AG09309 (cell line): ENCODE measurements at regions not wholly inside any gene's neighbourhood (a gene's known extent, or its start where the extent isn't known, plus 50 kb on each side); places are given as distances from the start of the nearest gene placed in this dataset.

Experiments used
- DNase-seq: peaks from one replicate; pipeline ENCODE4 v3.0.0-alpha.2; 2010; ENCODE audit warnings: low read depth
- H3K4me3 ChIP-seq: 2 replicates; pipeline ENCODE4 v1.5.1; 2011; ENCODE audit warnings: mild to moderate bottlenecking, low read depth, low read length, moderate library complexity; ENCODE audit not compliant: control insufficient read depth
- TF ChIP-seq, protein P1 (sequence below): IDR thresholded peaks from 2 replicates; pipeline ENCODE4 v1.5.1; 2011; ENCODE audit warnings: mild to moderate bottlenecking, low read depth, low read length, inconsistent platforms; ENCODE audit not compliant: insufficient read depth, control insufficient read depth; ENCODE audit errors: missing control alignments

DNA sequence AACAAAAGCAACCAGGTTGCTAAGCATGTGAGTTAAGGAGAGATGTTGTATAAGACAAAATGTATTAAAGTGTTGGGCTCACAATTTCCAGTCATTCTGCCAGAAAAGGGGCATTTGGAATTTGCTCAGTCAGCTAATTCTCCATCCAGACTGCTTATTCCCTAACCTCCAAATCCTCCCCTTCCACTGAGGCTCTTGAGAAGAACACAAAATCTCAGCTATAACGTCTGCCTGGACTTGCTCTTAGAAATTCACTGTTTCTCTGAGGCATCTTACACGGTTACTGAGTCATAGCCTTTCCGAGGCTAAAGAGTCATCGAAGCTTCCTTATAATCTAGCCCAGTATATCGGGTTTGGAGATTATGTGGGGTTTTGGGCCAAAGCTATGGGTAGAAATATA is 548.2 kb upstream of the ADGRL4 start:
- TF ChIP-seq, protein P1, sequence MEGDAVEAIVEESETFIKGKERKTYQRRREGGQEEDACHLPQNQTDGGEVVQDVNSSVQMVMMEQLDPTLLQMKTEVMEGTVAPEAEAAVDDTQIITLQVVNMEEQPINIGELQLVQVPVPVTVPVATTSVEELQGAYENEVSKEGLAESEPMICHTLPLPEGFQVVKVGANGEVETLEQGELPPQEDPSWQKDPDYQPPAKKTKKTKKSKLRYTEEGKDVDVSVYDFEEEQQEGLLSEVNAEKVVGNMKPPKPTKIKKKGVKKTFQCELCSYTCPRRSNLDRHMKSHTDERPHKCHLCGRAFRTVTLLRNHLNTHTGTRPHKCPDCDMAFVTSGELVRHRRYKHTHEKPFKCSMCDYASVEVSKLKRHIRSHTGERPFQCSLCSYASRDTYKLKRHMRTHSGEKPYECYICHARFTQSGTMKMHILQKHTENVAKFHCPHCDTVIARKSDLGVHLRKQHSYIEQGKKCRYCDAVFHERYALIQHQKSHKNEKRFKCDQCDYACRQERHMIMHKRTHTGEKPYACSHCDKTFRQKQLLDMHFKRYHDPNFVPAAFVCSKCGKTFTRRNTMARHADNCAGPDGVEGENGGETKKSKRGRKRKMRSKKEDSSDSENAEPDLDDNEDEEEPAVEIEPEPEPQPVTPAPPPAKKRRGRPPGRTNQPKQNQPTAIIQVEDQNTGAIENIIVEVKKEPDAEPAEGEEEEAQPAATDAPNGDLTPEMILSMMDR: no peak
- H3K4me3 ChIP-seq: no peak overlapping the region
- no peak for DNase-seq

- H3K4me3 ChIP-seq: no peak overlapping the region
- TF ChIP-seq, protein P1: no peak
- no peak for DNase-seq
Observed at GRCh38 chr1:79551321-79551720, 544.8 kb upstream of the ADGRL4 start.

GRCh38 chr1:79550402-79550801 is 543.9 kb upstream of the ADGRL4 start:
- TF ChIP-seq, protein P1: no peak
- no peak overlapping the region for H3K4me3 ChIP-seq
- DNase-seq: no peak

DNA sequence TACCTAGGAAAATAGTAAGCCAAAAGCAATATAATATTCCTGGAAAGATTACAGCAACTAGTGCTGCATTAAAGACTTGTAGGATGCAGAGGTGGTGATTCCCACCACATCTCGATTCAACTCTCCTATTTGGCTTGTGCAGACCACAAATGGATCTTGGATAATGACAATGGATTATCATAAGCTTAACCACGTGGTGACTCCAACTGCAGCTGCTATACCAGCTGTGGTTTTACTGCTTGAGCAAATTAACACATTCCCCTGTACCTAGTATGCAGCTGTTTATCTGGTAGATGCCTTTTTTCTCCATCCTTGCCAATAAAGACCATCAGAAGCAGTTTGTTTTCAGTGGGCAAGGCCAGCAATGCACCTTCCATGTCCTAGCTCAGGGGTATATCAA is 542.7 kb upstream of the ADGRL4 start:
- no peak overlapping the region for H3K4me3 ChIP-seq
- TF ChIP-seq, protein P1: no peak
- no peak for DNase-seq

DNA sequence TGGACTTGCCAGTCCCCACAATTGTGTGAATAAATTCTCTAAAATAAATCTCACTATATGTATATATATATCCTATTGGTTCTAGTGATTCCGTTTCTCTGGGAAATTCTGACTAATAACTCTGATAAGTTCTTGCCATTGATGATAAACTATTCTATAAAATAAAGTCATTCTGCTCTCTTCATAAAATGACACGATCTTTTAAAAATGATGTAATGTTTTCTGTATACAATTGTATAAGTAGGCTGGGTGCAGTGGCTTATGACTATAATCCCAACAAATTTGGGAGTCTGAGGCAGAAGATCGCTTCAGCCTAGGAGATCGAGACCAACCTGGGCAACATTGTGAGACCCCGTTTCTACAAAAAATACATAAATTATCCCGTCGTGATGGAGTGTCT is 541.0 kb upstream of the ADGRL4 start:
- DNase-seq: no peak

GRCh38 chr1:79543394-79543793 is 536.9 kb upstream of the ADGRL4 start:
- H3K4me3 ChIP-seq: no peak overlapping the region
- TF ChIP-seq, protein P1: no peak
- DNase-seq: no peak

More for the DNA sequence above, 541.0 kb upstream of the ADGRL4 start:
- H3K4me3 ChIP-seq: no peak overlapping the region
- TF ChIP-seq, protein P1: no peak

- H3K4me3 ChIP-seq: no peak overlapping the region
- DNase-seq: no peak
- TF ChIP-seq, protein P1: no peak
Observed at GRCh38 chr1:79539001-79539400, 532.5 kb upstream of the ADGRL4 start.
